ENCODE measurements at regions not wholly inside any gene's neighbourhood (a gene's known extent, or its start where the extent isn't known, plus 50 kb on each side); places are given as distances from the start of the nearest gene placed in this dataset.
"Not testable (repeated sequence)": the region's sequence is repeated elsewhere in the genome, so short reads cannot be mapped to it uniquely, and the experiment has no call there.

GRCh38 chr7:131627735-131628190 lies 71.3 kb upstream of the PODXL start:
- TF ChIP-seq, protein P1, sequence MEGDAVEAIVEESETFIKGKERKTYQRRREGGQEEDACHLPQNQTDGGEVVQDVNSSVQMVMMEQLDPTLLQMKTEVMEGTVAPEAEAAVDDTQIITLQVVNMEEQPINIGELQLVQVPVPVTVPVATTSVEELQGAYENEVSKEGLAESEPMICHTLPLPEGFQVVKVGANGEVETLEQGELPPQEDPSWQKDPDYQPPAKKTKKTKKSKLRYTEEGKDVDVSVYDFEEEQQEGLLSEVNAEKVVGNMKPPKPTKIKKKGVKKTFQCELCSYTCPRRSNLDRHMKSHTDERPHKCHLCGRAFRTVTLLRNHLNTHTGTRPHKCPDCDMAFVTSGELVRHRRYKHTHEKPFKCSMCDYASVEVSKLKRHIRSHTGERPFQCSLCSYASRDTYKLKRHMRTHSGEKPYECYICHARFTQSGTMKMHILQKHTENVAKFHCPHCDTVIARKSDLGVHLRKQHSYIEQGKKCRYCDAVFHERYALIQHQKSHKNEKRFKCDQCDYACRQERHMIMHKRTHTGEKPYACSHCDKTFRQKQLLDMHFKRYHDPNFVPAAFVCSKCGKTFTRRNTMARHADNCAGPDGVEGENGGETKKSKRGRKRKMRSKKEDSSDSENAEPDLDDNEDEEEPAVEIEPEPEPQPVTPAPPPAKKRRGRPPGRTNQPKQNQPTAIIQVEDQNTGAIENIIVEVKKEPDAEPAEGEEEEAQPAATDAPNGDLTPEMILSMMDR (IDR thresholded peaks at IDR 0.05; ENCODE audit: insufficient read depth, low read length), result no peak
- TF ChIP-seq POLR2AphosphoS5 (IDR thresholded peaks at IDR 0.05; ENCODE audit: low read depth), result no peak
- TF ChIP-seq, protein P2, sequence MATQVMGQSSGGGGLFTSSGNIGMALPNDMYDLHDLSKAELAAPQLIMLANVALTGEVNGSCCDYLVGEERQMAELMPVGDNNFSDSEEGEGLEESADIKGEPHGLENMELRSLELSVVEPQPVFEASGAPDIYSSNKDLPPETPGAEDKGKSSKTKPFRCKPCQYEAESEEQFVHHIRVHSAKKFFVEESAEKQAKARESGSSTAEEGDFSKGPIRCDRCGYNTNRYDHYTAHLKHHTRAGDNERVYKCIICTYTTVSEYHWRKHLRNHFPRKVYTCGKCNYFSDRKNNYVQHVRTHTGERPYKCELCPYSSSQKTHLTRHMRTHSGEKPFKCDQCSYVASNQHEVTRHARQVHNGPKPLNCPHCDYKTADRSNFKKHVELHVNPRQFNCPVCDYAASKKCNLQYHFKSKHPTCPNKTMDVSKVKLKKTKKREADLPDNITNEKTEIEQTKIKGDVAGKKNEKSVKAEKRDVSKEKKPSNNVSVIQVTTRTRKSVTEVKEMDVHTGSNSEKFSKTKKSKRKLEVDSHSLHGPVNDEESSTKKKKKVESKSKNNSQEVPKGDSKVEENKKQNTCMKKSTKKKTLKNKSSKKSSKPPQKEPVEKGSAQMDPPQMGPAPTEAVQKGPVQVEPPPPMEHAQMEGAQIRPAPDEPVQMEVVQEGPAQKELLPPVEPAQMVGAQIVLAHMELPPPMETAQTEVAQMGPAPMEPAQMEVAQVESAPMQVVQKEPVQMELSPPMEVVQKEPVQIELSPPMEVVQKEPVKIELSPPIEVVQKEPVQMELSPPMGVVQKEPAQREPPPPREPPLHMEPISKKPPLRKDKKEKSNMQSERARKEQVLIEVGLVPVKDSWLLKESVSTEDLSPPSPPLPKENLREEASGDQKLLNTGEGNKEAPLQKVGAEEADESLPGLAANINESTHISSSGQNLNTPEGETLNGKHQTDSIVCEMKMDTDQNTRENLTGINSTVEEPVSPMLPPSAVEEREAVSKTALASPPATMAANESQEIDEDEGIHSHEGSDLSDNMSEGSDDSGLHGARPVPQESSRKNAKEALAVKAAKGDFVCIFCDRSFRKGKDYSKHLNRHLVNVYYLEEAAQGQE (IDR thresholded peaks at IDR 0.05; ENCODE audit: insufficient replicate concordance, low read depth), result no peak
- no peak for TF ChIP-seq GABPA (IDR thresholded peaks at IDR 0.05; ENCODE audit: low read depth)
- no peak for TF ChIP-seq SPI1 (IDR thresholded peaks at IDR 0.05; ENCODE audit: borderline replicate concordance, low read depth)
- H3K27ac ChIP-seq (replicated peaks), result no peak overlapping the region
- H3K4me3 ChIP-seq (replicated peaks; ENCODE audit: insufficient read depth, low read length), result no peak overlapping the region
- H3K27me3 ChIP-seq (ENCODE audit: insufficient read depth, poor library complexity, severe bottlenecking), result no peaks in the 10 kb centered on the region
- no peak for DNase-seq (ENCODE audit: low read depth in 1 of 2, low spot score in 1 of 2)

DNA sequence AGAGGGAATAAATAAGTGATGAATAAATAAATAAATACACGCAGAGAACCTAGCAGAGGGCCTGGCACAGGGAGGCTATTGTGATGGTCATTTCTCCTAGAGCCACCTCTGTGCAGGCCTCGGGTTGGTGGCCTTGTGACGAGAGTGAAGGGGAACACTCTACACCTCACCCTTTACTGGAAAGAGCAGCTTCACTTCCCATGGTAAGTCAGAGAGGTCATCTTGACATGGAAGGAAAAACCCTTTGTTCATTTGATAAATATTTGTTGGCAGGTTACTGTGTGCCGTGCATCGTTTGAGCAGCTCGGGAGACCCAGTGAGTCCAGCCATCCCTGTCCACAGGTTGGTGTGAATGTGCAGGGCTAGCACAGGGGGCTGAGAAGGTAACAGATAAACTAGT lies 70.2 kb upstream of the PODXL start:
- TF ChIP-seq, protein P1 (IDR thresholded peaks at IDR 0.05; ENCODE audit: insufficient read depth, low read length), result no peak
- TF ChIP-seq, protein P2 (IDR thresholded peaks at IDR 0.05; ENCODE audit: insufficient replicate concordance, low read depth), result no peak
- TF ChIP-seq SPI1 (IDR thresholded peaks at IDR 0.05; ENCODE audit: borderline replicate concordance, low read depth) (no peak), GABPA (IDR thresholded peaks at IDR 0.05; ENCODE audit: low read depth) (no peak), POLR2AphosphoS5 (IDR thresholded peaks at IDR 0.05; ENCODE audit: low read depth) (no peak)
- no peak overlapping the region for H3K27ac ChIP-seq (replicated peaks)
- no peak overlapping the region for H3K4me3 ChIP-seq (replicated peaks; ENCODE audit: insufficient read depth, low read length)
- DNase-seq (ENCODE audit: low read depth in 1 of 2, low spot score in 1 of 2), result no peak
- H3K27me3 ChIP-seq (ENCODE audit: insufficient read depth, poor library complexity, severe bottlenecking), result no peaks in the 10 kb centered on the region

- Histone ChIP-seq H3K27me3 (ENCODE audit: insufficient read depth, poor library complexity, severe bottlenecking) (no peaks in the 10 kb centered on the region), H3K4me3 (replicated peaks; ENCODE audit: insufficient read depth, low read length) (no peak overlapping the region), H3K27ac (replicated peaks) (no peak overlapping the region)
- TF ChIP-seq POLR2AphosphoS5 (IDR thresholded peaks at IDR 0.05; ENCODE audit: low read depth) (no peak), SPI1 (IDR thresholded peaks at IDR 0.05; ENCODE audit: borderline replicate concordance, low read depth) (no peak), GABPA (IDR thresholded peaks at IDR 0.05; ENCODE audit: low read depth) (no peak)
- TF ChIP-seq, protein P1 (IDR thresholded peaks at IDR 0.05; ENCODE audit: insufficient read depth, low read length), result no peak
- TF ChIP-seq, protein P2 (IDR thresholded peaks at IDR 0.05; ENCODE audit: insufficient replicate concordance, low read depth), result no peak
- no peak for DNase-seq (ENCODE audit: low read depth in 1 of 2, low spot score in 1 of 2)
Observed at GRCh38 chr7:131625817-131626372, 69.5 kb upstream of the PODXL start.

GRCh38 chr7:131625345-131625744 lies 68.9 kb upstream of the PODXL start:
- H3K27ac ChIP-seq (replicated peaks); H3K4me3 ChIP-seq (replicated peaks; ENCODE audit: insufficient read depth, low read length): not testable (repeated sequence)

More at GRCh38 chr7:131625345-131625744, 68.9 kb upstream of the PODXL start:
- DNase-seq (ENCODE audit: low read depth in 1 of 2, low spot score in 1 of 2); H3K27me3 ChIP-seq (ENCODE audit: insufficient read depth, poor library complexity, severe bottlenecking): not testable (repeated sequence)
